GM19467 (cell line): ENCODE measurements at regions not wholly inside any gene's neighbourhood (a gene's known extent, or its start where the extent isn't known, plus 50 kb on each side); places are given as distances from the start of the nearest gene placed in this dataset.
"Not testable (repeated sequence)": the region's sequence is repeated elsewhere in the genome, so short reads cannot be mapped to it uniquely, and the experiment has no call there.

Source experiments
- ATAC-seq: cut with Tn5 transposase; IDR thresholded peaks from one replicate; pipeline ENCODE4 v1.9.1; 2021; ENCODE audit warnings: mild to moderate bottlenecking, moderate library complexity; ENCODE audit not compliant: unreplicated experiment

- ATAC-seq: no peak
Observed at GRCh38 chr2:120638450-120638849, 97.2 kb upstream of the GLI2 start.

GRCh38 chr2:120641366-120641771, 94.3 kb upstream of the GLI2 start:
- ATAC-seq: no peak

DNA sequence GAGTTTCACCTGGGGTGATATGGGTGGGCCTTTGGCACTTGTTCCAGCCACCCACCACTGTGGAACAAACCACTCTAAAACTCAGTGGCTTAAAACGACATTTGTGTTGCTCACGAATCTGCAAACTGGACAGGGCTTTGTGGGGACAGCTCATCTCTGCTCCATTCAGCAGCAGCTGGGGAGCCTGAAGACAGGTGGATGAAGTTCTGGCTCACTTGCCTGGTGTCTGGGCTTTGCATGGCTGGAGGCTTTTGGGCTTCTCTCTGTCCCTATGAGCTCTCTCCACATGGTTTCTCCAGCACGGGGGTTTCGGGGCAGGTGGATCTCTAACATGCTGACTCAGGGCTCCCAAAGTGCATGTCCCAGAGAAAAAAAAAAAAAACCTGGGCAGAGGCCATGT, 93.0 kb upstream of the GLI2 start:
- no peak for ATAC-seq

DNA sequence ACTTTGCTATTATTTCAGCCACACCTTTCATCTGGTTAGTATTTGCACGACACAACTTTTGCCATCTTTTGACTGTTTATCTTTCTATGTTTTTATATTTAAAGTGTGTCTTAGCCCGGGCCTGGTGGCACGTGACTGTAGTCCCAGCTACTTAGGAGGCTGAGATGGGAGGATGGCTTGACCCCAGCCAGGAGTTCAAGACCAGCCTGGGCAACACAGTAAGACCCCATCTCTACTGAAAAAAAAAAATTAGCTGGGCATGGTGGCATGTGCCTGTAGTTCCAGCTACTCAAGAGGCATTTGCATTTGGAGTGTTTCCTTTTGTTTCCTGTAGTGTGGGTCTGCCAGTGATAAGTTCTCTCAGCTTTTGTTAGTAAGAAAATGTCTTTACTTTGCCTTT, 88.7 kb upstream of the GLI2 start:
- ATAC-seq: no peak

- ATAC-seq: no peak
Observed at GRCh38 chr2:120647487-120647886, 88.2 kb upstream of the GLI2 start.

DNA sequence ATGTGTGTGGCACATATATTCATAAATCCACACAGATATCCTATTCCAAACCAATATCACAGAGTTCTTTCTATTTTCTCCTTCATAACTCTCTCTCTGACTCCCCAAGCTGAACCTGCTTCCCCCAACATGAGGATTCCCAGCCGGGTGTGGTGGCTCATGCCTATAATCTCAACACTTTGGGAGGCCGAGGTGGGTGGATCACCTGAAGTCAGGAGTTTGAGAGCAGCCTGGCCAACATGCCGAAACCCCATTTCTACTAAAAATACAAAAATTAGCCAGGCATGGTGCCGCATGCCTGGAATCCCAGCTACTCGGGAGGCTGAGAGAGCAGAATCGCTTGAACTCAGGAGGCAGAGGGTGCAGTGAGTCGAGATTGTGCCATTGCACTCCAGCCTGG, 86.3 kb upstream of the GLI2 start:
- ATAC-seq: not testable (repeated sequence)

GRCh38 chr2:120650022-120650644, 85.5 kb upstream of the GLI2 start:
- ATAC-seq: no peak

GRCh38 chr2:120651818-120652217, 83.8 kb upstream of the GLI2 start:
- ATAC-seq: no peak

GRCh38 chr2:120653046-120653445, 82.6 kb upstream of the GLI2 start:
- no peak for ATAC-seq

DNA sequence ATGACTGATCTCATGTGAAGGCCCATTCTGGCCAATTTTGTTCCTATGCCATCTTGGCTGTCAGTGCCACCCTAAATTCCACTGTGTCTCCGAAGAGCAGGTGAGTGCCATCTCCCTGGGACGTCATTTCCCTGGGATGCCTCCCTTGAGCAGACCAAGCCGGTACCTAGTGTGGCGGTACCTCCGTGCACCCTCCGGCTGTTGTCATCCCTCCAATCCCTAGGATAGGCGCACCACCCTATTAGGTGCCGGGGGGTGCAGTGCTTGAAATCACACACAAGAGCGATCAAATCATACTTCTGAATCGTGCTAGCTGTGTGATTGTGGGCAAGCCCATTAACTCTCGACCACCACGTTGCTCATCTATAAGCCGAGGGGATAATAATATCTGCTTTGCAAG, 81.8 kb upstream of the GLI2 start:
- ATAC-seq: no peak

DNA sequence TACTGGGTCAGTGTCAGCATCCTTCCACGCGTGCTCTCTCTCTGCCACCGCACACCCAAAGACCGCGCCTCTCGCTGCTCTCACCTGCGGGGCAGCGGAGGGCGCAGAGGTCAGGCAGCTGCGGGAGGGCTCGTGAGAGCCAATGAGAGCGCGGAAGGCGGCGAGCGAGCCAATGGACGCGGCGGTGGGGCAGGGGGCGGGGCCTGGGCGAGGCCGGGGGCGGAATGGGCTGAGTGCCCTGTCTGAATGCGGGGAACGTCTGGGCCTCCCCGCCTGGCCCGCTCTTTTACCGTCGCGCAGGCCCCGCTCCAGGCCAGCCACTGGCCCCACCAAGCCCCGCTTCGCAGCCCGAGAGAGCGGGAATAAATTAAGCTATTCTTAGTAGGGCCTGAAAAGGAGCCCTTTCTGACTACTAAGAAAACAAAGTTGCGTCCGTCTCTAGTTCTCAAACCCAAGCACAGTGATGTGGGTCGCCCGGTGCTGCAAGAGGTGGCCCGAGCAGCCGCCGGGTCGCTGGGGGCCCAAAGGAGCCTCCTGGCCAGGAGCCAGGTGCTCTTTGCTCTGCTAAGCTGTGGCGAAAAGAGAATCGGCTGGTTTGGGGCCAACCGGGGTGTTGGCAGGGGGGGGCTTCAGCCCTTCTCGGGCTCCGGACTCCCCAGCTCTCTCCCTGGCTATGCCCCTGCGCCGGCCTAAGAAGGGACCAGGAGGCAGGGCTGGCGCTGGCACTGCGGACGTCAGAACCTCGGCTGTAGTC, 81.1 kb upstream of the GLI2 start:
- no peak for ATAC-seq

DNA sequence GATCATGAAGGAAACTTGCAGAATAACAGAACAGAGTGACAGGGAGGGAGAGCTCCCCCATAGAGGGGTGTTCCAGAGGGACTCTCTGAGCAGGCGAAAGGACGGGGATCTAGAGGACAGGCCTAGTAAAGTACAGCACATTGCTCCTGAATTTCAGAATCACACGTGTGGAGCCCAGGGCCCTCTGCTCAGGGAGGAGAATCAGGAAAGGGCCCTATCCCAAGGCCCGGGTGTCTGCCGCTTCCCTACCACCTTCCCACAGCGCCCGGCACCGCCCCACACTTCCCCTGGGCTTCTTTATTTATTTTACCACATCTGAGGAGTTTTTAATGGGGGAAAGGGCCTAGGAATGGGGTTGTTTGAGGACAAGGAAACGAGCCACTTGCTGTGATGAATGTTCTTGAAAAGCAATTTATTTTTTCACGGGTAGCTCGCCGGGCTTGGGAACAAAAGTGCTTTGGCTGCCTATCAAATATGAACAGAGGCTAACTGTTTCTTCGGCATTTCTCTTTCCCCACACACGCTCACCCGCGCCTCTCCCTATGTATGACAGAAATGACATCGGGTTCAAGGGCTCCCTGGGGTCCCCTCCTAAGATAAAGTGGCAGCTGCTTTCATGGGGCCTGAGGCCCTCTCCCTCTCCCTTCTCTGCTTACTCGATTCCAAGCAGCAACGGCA, 79.3 kb upstream of the GLI2 start:
- no peak for ATAC-seq

GRCh38 chr2:120658042-120658769, 77.5 kb upstream of the GLI2 start:
- ATAC-seq: no peak

DNA sequence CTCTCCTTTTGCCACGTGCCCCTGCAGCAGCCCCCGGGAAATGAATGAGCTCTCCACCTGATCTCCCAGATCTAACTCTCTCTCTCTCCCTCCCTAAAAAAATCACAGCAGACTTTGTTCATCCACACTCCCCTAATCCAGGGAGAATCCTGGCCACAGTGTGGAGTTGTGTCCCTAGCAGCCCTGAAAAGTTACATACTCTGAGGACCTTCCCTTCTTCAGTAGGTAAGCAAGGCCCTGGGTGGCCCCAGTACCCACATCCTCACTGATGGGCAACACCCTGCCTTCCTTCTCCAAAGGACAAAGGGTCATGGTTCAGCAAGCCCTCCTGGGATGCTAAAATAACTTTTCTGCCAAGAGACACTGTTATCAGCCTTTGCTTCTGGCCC, 76.9 kb upstream of the GLI2 start:
- ATAC-seq: no peak

DNA sequence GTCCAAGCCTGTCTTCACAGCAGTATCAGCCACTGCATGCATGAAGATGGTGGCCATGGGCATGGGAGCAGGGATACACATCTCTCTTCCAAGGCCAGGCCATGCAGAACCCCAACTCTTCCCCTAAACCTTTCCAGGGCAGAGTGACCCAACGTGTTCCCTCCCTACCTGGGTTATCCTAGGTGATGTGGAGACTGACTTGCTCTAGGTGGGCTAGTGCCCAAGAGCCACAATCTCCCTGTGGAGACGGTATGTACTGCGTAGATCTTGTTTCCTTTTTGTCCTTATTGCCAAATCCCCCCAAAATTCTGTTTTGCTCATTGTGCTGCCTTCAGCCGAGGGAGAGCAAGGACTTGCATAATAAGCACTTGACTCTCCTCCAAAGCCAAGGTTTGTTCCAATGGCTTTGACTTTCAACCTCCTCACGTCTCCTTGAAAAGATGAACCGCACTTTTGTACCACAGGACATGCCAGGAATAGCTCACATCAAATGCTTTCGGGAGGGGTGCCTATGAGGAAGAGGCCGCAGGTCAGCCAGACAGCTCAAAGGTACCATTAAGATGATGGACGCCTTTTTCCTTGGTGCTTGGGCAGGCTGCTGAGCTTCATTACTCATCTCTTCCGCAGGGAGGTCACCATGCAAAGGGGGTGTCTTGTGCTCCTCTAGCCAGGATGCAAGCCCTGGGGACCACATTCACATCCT, 76.2 kb upstream of the GLI2 start:
- no peak for ATAC-seq

GRCh38 chr2:120660056-120660694, 75.5 kb upstream of the GLI2 start:
- no peak for ATAC-seq

GRCh38 chr2:120660771-120661459, 74.8 kb upstream of the GLI2 start:
- ATAC-seq: no peak

DNA sequence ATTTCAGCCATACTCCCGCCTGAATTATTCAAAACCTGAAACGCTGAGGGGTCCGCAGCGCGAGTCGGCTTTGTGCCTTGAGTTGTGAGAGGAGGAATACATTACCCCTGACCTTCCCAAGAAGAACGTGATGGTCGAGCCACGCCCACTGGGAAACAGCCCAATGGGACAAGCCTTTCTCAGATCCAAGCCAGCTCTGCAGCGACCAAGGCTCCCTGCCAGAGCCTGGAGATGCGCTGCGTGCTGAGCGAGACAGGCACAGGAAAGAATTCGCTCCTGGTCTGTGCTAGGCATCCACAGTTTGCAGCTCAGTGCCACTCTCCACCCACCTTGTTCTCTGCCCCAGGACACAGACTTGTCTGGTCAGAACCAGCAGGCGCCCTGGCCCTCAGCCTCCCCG, 74.1 kb upstream of the GLI2 start:
- no peak for ATAC-seq

- ATAC-seq: no peak
Observed at GRCh38 chr2:120662046-120662445, 73.6 kb upstream of the GLI2 start.

DNA sequence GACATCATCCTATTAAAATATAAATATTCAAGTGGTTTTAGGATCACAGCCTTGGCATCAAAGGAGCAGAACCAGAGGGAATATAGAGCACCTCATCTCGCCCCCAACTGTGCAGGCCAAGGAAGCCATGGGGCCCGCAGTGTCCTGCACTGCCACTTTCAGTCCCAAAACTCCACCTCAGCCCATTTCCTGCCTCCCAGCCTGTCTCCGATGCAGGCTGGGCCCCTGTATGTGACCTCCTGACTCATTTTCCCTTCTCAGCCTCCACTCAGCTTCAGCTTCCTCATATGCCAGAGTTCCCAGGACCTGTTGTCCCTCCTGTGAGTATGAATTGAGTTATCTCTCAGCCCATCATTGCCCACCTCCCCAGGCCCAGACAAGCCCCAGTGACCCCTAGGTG, 72.9 kb upstream of the GLI2 start:
- ATAC-seq: no peak
